Tongue (tissue), 1 donor: ENCODE measurements at regions not wholly inside any gene's neighbourhood (a gene's known extent, or its start where the extent isn't known, plus 50 kb on each side); places are given as distances from the start of the nearest gene placed in this dataset.
"Not testable (repeated sequence)": the region's sequence is repeated elsewhere in the genome, so short reads cannot be mapped to it uniquely, and the experiment has no call there.

ENCODE experiments used
- DNase-seq: peaks from one replicate; pipeline ENCODE4 v3.0.0-alpha.2; 2015

DNA sequence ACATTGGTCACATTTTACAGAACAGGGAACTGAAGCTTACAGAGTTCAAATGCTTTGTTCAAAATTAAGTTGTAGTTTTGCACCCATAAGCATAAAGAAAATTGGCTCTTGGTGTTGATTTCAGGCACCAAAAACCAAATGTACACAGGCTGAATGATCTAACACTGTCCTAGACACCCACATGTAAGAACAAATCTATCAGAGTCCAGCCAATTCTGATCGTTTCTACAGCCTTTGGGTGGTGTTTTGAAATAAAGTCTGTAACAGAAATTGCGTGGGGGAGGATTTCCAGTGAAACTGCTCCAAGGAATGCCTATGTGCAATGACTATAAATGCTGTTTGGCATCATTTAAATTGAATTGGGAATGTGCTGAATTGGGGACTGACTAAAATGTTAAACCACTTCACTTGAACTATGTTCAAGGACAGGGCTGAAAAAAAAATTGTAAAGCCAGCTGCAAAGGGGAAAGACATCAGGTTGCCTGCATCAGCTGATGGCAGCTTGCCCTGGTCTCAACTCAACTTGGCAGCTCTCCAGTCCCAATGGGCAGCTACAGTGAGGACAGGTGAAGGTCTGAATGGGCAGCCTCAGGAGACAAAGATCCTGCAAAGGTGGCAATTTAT, 92.2 kb upstream of the TRPC7 start:
- DNase-seq = no peak

DNA sequence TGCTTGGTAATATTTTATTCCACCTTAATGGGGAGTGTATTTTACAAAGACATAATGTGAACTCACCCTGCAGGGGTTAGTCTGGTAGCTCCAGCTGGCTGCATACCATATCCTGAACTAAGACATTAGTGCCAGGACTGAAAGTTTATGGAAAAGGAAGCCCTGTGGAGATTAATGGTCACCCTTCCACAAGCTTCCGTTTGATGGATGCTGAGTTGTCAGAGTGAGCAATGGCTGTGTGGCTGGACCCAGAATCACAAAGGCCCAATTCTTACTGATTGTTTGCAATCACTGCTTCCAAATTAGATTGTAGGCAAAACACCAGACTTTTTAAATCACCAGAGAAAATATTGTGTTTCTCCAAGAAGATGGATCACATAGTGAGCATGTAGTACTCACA, 90.1 kb upstream of the TRPC7 start:
- DNase-seq = no peak

DNA sequence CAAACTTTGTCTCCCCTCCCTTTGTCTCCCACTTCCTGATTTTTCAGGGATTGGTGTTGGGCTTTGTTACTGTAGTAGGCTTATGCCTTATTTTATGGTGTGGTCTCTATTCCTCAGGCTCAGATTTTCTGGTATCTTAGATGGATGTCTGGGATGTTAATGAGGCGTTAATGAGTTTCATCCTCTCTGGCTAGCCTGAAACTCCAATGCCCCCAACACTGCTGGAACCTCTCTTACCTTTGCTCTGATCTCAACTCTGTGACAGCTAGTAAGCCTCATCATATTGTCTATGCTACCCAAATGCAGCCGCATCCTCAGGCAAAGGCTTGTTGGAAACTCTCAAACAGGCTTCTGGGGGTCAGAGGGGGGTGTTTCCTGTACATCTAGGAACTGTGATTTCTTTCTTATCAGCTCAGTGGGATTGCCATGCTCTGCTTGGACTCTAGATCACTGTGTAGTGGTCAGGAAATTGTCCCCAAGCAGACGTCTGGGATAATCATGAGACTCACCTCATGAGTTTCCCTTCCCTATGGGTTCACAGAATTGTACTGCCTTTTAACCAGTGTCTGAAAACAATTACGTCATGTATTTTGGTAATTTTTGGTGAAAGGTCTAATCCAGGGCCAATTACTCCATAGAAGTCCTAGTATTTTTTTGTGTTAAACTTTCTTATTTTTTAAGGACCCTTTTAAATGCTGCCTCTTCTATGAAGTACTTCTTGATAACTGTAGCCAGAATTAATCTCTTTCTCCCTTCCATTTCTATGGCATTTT, 88.8 kb upstream of the TRPC7 start:
- DNase-seq = no peak

DNA sequence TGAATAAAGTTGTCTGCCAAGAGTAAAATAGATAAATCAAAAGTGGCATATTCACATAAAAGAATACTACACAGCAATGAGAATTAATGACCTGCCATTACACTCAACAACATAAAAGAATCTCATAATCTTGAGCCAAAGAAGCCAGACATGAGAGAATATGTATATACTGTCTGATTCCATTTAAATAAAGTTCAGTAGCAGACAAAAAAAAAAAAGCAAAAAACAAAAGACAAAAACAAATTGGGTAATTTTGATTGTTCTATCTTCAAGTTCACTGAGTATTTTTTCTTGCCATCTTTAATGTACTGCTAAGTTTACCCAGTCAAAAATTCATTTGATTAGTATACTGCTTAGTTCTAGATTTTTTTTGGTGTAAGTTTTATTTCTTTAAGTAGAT, 87.9 kb upstream of the TRPC7 start:
- DNase-seq = no peak

- not testable (repeated sequence) for DNase-seq
Measured at GRCh38 chr5:136447576-136447975, 82.2 kb upstream of the TRPC7 start.

DNA sequence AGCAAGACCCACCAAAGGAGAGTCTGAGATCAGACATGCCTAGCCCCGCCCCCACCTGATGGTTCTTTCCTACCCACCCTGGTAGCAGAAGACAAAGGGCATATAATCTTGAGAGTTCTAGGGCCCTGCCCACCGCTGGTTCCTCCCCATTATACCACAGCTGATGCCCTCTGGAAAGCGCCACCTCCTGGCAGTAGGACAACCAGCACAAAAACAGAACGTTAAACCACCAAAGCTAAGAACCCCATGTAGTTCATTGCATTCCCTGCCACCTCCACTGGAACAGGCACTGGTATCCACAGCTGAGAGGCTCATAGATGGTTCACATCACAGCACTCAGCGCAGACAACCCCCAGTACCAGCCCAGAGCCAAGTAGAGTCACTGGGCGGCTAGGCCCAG, 81.2 kb upstream of the TRPC7 start:
- no peak for DNase-seq

DNA sequence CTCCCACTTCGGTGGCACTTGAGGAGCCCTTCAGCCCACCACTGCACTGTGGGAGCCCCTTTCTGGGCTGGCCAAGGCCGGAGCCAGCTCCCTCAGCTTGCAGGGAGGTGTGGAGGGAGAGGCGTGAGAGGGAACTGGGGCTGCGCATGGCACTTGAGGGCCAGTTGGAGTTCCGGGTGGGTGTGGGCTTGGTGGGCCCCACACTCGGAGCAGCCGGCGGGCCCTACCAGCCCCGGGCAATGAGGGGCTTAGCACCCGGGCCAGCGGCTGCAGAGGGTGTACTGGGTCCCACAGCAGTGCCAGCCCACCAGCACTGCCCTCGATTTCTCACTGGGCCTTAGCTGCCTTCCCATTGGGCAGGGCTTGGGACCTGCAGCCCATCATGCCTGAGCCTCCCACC, 78.8 kb upstream of the TRPC7 start:
- not testable (repeated sequence) for DNase-seq

DNA sequence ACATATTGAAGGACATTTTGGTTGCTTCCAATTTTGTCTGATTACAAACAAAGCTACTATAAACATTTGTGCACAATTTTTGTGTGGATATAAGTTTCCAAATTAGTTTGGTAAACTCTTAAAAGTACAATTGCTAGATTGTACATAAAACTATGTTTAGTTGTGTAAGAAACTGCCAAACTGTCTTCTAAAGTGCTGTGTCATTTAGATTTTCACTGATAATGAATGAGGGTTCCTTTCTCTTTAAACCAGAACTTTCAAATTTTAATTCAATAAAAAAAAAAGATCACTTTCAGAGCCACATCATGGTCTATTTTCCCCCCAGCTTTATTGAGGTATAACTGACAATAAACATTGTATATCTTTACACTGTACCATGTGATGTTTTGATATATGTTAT, 74.0 kb upstream of the TRPC7 start:
- DNase-seq = no peak

GRCh38 chr5:136435946-136436543, 70.7 kb upstream of the TRPC7 start:
- no peak for DNase-seq

DNA sequence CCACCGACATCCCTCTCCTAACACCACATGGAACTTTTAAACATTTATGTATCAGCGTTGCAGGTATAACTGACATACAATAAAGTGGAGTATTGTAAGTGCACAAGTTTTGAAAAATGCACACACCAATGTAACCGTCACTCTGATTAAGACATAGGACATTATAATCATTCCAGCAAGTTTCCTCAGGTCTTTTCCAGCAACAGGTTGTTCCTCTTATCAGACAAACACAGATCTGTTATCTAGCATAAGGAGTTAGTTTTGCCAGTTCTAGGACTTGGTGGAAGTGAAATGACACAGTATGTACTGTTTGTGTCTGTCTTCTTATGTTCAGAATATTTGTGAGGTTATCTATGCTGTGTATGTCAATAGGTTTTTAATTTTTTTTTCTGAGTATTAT, 69.5 kb upstream of the TRPC7 start:
- DNase-seq = no peak

GRCh38 chr5:136432705-136433104, 67.4 kb upstream of the TRPC7 start:
- no peak for DNase-seq

GRCh38 chr5:136430081-136430480, 64.7 kb upstream of the TRPC7 start:
- DNase-seq = no peak

GRCh38 chr5:136427426-136427825, 62.1 kb upstream of the TRPC7 start:
- DNase-seq = no peak

DNA sequence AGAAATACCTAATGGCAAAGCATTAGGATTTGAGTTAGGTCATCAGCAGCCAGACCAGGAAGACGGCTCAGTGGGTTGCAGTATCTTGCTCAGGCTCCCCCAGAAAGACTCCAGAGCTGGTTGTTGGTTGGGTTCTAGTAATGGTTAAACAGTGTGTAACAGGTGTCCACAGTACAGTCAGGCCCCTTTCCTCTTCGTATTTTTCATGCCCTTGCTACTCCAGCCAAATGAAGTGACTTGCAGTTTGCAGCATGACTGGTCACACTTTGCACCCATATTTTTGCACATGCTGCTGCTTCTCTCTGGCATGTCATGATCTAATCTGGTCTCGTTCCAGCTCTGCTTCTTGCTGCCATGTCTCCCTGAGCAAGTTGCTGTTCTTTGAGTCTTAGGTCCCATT, 60.6 kb upstream of the TRPC7 start:
- DNase-seq = no peak

GRCh38 chr5:136424835-136425584, 59.7 kb upstream of the TRPC7 start:
- DNase-seq = peak; percentile 78

DNA sequence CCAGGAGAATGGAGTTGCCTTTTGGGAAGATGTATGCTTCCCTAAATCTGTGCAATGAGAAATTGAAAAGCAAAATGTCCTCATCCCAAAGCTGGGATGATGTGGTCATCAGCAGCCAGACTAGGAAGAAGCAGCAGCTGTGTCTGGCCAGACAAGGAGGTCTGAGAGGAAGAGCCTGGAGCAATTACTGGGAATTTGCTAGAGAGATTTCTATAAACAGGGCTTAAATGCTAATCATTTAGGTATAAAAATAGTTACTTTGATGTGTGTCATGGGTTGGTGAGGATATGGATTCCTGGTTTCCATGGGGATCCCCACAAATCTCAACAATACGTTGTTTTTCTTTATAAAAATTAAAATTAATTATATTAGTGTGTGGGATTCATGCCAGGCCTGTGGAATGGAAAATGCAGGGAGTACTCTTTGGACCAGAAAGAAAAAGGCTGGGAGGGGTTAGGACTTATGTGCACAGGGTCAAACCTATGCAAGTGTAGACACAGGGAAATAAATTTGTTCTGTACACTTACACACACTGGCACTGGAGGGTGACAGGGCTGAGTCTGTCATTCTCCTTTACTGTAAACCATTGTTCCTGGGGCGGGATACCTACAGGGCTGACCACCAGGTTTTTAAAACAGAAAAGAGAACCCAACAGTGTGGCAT, 58.7 kb upstream of the TRPC7 start:
- DNase-seq = no peak

- DNase-seq = no peak
Measured at GRCh38 chr5:136420168-136420898, 55.0 kb upstream of the TRPC7 start.

DNA sequence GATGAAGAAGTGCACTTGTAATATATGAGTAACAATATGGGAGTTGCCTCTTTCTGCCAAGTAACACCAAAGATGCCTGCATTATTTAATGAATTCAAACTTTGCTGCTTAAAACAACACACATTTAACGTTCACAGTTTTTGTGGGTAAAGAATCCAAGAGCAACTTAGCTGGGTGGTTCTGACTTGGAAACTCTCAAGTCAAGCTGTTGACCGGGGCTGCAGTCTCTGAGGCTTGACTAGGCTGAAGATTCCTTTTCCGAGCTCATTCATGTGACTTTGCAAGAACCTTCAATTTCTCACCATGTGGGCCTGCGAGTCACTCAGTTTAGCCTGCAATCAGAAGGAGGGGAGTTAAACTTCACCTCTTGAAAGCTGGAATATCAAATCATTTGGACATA, 53.0 kb upstream of the TRPC7 start:
- no peak for DNase-seq
